Activated CD4-positive, alpha-beta T cell treated with anti-CD3 and anti-CD28 coated beads, Interleukin-2, amount 50 U/mL, for 4 hours (primary cell): ENCODE measurements at regions not wholly inside any gene's neighbourhood (a gene's known extent, or its start where the extent isn't known, plus 50 kb on each side); places are given as distances from the start of the nearest gene placed in this dataset.

Source experiments
- DNase-seq, 2 experiments: peaks; one replicate each; pipeline ENCODE4 v3.0.0-alpha.2; 2020

DNA sequence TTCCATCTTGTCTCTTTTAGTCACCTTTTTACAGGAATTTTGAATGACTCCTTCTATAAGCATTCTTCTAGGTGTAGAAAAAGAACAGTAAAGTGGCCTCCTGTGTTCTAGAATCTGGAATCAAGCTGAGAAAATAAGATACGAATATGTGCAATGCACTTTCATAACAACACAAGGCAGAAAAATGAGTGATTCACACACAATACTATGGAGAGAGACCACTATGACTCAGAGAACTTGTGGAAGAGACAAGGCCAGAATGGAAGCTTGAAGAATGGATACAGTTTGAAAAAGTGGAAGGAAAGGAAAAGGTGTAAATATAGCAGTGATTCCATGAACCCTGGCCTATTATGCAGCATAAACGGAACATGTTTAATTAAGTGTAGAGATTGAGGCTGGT, 57.1 kb upstream of the SAMSN1 start:
- DNase-seq, result no peak

DNA sequence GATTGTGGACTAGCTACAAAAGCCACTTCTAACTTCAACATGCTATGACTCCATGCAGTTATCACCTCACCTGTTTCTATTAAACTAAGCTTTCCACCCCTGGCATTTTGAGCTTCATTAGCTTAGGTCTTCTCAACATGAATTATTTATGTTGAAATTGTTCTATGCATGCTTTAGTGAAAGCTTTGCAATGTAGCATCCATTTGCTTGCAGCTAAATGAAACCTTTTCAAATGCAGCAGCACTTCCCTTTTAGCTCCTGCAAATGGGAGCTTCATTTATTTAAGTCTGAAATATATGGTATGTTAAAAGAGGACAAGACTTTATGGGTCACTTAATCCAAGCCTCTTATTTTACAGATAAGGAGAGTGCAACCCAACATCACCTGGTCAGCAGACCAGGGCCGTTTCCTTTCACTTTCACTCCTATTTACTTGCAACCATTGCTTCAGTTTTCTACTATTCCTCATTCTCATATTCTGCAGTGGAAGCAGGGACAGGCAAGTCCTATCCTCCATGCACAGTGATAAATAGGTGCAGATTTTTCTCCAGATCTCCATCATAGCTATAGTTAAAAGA, 56.4 kb upstream of the SAMSN1 start:
- no peak for DNase-seq

DNA sequence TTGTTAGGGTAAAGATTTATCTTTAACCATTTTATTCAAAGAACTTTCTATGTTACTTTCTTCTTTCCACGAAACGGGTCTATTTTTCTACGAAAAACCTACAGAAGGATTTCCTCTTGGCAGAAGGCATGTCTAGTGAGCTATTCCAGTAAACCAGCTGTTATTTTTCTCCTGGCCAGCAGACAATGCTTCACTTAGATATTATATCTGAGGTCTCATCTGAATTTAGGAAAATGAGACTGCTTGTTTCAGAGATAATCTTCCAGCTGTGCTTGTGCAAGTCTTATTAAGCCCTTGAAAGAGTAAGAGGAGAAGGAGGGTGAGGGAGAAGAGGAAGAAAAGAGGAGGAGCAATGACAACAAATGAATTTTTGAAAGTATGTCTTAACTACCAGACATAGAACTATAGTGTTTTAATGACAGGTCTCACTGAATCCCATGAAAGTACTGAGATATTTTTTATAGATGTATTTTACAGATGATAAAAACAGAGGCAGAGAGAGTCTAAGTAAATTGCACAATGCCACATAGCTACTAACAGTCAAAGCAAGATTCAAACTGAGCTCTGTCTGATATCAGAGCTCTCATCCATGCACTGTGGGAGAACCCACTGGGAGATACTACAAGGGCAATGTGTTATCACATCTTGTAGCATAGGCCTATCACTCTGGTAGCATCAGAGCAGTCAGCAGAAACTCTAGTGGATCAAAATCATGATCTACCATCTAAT, 54.6 kb upstream of the SAMSN1 start:
- DNase-seq, result no peak

DNA sequence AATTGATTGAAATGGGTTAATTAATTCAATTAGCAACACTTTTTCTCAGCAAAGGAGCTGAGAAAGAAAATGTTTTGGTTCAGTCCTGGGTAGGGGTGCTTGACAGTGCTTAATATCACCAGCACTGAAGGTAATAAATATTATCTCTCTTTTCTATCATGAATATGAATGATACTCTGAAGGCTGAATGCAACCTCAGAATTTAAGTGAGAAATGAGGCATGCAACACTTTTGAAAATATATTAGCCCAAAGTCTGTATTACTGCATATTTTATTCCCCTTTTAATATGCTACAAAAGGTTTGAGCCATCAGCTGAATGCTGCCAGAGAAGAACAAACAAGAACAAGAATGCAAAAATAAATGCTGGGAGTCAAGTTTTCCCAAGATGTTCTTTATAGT, 52.0 kb upstream of the SAMSN1 start:
- DNase-seq, result no peak
